Tibial nerve (tissue), 4 donors: ENCODE measurements at regions not wholly inside any gene's neighbourhood (a gene's known extent, or its start where the extent isn't known, plus 50 kb on each side); places are given as distances from the start of the nearest gene placed in this dataset.
"Not testable (repeated sequence)": the region's sequence is repeated elsewhere in the genome, so short reads cannot be mapped to it uniquely, and the experiment has no call there.

ENCODE experiments used
- DNase-seq, 2 donors: peaks; one replicate each; pipeline ENCODE4 v3.0.0-alpha.2; 2019; ENCODE audit warnings: low spot score in 2 of 2
- H3K27ac ChIP-seq, 4 donors: fragments of 200-600 bp; sonication (generic) in 3 of 4; one replicate each; pipeline ENCODE4 v1.5.1; 2017 to 2019; ENCODE audit warnings: mild to moderate bottlenecking in 1 of 4
- H3K27me3 ChIP-seq, 2 donors: fragments of 200-600 bp; sonication (generic) in 1 of 2; one replicate each; pipeline versions ENCODE4 v1.5.1 to v1.6.0; 2017 to 2019
- H3K36me3 ChIP-seq, 3 donors: fragments of 200-600 bp; sonication (generic); one replicate each; pipeline ENCODE4 v1.5.1; 2018 to 2019
- H3K4me1 ChIP-seq, 4 donors: fragments of 200-600 bp; sonication (generic) in 3 of 4; one replicate each; pipeline ENCODE4 v1.5.1; 2017 to 2019
- H3K4me3 ChIP-seq, 4 donors: fragments of 200-600 bp; sonication (generic) in 3 of 4; one replicate each; pipeline ENCODE4 v1.5.1; 2017 to 2019; ENCODE audit warnings: mild to moderate bottlenecking in 1 of 4, moderate library complexity in 1 of 4
- H3K9me3 ChIP-seq, 4 donors: fragments of 200-600 bp; sonication (generic) in 3 of 4; one replicate each; pipeline ENCODE4 v1.5.1; 2017 to 2019
- CTCF ChIP-seq, 5 experiments: fragments of 200-600 bp in 3 of 5; fragments of 450-650 bp in 2 of 5; sonication (generic) in 3 of 5; IDR thresholded peaks; one replicate each; pipeline ENCODE4 v1.5.1; 2016 to 2019; ENCODE audit warnings: antibody characterized with exemption in 5 of 5, mild to moderate bottlenecking in 3 of 5, moderate library complexity in 2 of 5
- EP300 ChIP-seq, 2 donors: sonication (generic); formaldehyde crosslinking; IDR thresholded peaks; one replicate each; pipeline ENCODE4 v1.6.1; 2017; ENCODE audit warnings: antibody characterized with exemption in 2 of 2, mild to moderate bottlenecking in 1 of 2
- POLR2A ChIP-seq, 2 donors: fragments of 450-650 bp; IDR thresholded peaks; one replicate each; pipeline ENCODE4 v1.6.1; 2017; ENCODE audit warnings: antibody characterized with exemption in 2 of 2, mild to moderate bottlenecking in 2 of 2, moderate library complexity in 2 of 2
- WGBS, 2 donors: methylation state at CpG; one replicate each; pipeline ENCODE4 v1.1.5; 2018; 5-methylcytosine and 5-hydroxymethylcytosine counted together

GRCh38 chr13:31556376-31556775 is 182.9 kb upstream of the RXFP2 start:
- Histone ChIP-seq H3K4me3 (no peak overlapping the region), H3K27me3 (no peaks in the 10 kb centered on the region), H3K36me3 (no peaks in the 10 kb centered on the region), H3K9me3 (no peaks in the 10 kb centered on the region), H3K4me1 (no peaks in the 10 kb centered on the region), H3K27ac (no peak overlapping the region)
- WGBS, 2 donors, result 36 to 48% methylated on average over 5 of the region's 5 CpGs
- no peak for TF ChIP-seq EP300 (IDR thresholded peaks at IDR 0.05)
- no peak for TF ChIP-seq POLR2A (IDR thresholded peaks at IDR 0.05)
- no peak for TF ChIP-seq CTCF (IDR thresholded peaks at IDR 0.05)
- DNase-seq, result no peak

GRCh38 chr13:31584221-31584620 is 155.1 kb upstream of the RXFP2 start:
- 91 to 96% methylated on average over 9 of the region's 9 CpGs for WGBS, 2 donors

GRCh38 chr13:31587698-31588266 is 151.5 kb upstream of the RXFP2 start:
- DNase-seq, result no peak
- Histone ChIP-seq H3K4me3 (no peak overlapping the region), H3K27ac (no peak overlapping the region), H3K27me3 (no peaks in the 10 kb centered on the region), H3K9me3 (peaks cover 0 to 13% (median 0%) of the 10 kb centered on the region in 4 donors), H3K36me3 (no peaks in the 10 kb centered on the region), H3K4me1 (peaks cover 0 to 8% (median 0%) of the 10 kb centered on the region in 4 donors)
- 69 to 70% methylated on average over 3 of the region's 3 CpGs for WGBS, 2 donors
- TF ChIP-seq EP300 (IDR thresholded peaks at IDR 0.05) (no peak), POLR2A (IDR thresholded peaks at IDR 0.05) (no peak), CTCF (IDR thresholded peaks at IDR 0.05) (no peak)

More at GRCh38 chr13:31584221-31584620, 155.1 kb upstream of the RXFP2 start:
- not testable (repeated sequence) for H3K4me1 ChIP-seq, H3K36me3 ChIP-seq, H3K27ac ChIP-seq, DNase-seq, H3K4me3 ChIP-seq, H3K27me3 ChIP-seq
- H3K9me3 ChIP-seq, result peaks cover 0 to 24% (median 0%) of the 10 kb centered on the region in 4 donors

GRCh38 chr13:31588316-31588715 is 151.0 kb upstream of the RXFP2 start:
- TF ChIP-seq POLR2A (IDR thresholded peaks at IDR 0.05) (no peak), EP300 (IDR thresholded peaks at IDR 0.05) (no peak), CTCF (IDR thresholded peaks at IDR 0.05) (no peak)
- Histone ChIP-seq H3K9me3 (peaks cover 0 to 12% (median 0%) of the 10 kb centered on the region in 4 donors), H3K36me3 (no peaks in the 10 kb centered on the region), H3K27me3 (no peaks in the 10 kb centered on the region), H3K4me3 (no peak overlapping the region), H3K4me1 (peaks cover 0 to 8% (median 0%) of the 10 kb centered on the region in 4 donors), H3K27ac (no peak overlapping the region)
- WGBS, 2 donors, result 58 to 61% methylated on average over 3 of the region's 3 CpGs
- DNase-seq, result no peak

- Histone ChIP-seq H3K36me3 (no peaks in the 10 kb centered on the region), H3K4me3 (no peak overlapping the region), H3K27ac (no peak overlapping the region), H3K27me3 (no peaks in the 10 kb centered on the region), H3K4me1 (peaks cover 0 to 8% (median 0%) of the 10 kb centered on the region in 4 donors), H3K9me3 (peaks cover 0 to 9% (median 0%) of the 10 kb centered on the region in 4 donors)
- DNase-seq, result no peak
- no peak for TF ChIP-seq CTCF (IDR thresholded peaks at IDR 0.05)
- no peak for TF ChIP-seq POLR2A (IDR thresholded peaks at IDR 0.05)
- TF ChIP-seq EP300 (IDR thresholded peaks at IDR 0.05), result no peak
- 83 to 92% methylated on average over 1 of the region's 1 CpG for WGBS, 2 donors
Observed at GRCh38 chr13:31588893-31589292, 150.4 kb upstream of the RXFP2 start.
